Adrenal gland (tissue), 9 donors: ENCODE measurements at regions not wholly inside any gene's neighbourhood (a gene's known extent, or its start where the extent isn't known, plus 50 kb on each side); places are given as distances from the start of the nearest gene placed in this dataset.

Experiments
- DNase-seq, 7 donors: peaks; one replicate each; pipeline ENCODE4 v3.0.0-alpha.2; 2019 to 2020
- H3K27ac ChIP-seq, 5 donors: fragments of 200-600 bp; sonication (generic) in 4 of 5; 1 replicate in 3 of 5; 2 replicates in 2 of 5; pipeline versions ENCODE4 v1.5.1 to v1.8.0; 2016 to 2020; ENCODE audit warnings: mild to moderate bottlenecking in 1 of 5
- H3K27me3 ChIP-seq: fragments of 200-600 bp; 2 replicates; pipeline ENCODE4 v1.8.0; 2021
- H3K36me3 ChIP-seq, 2 donors: fragments of 200-600 bp; replicated peaks in 1 of 2; 1 replicate in 1 of 2; 2 replicates in 1 of 2; pipeline versions ENCODE4 v1.5.1 to v1.8.0; 2018 to 2022
- H3K4me1 ChIP-seq, 2 donors: fragments of 200-600 bp; replicated peaks in 1 of 2; 1 replicate in 1 of 2; 2 replicates in 1 of 2; pipeline versions ENCODE4 v1.5.1 to v1.8.0; 2018 to 2021
- H3K4me3 ChIP-seq, 4 donors: fragments of 200-600 bp; sonication (generic) in 3 of 4; one replicate each; pipeline ENCODE4 v1.5.1; 2016 to 2018
- H3K9me3 ChIP-seq, 3 donors: fragments of 200-600 bp; sonication (generic) in 1 of 3; replicated peaks in 1 of 3; 1 replicate in 2 of 3; 2 replicates in 1 of 3; pipeline versions ENCODE4 v1.5.1 to v1.8.0; 2016 to 2021
- POLR2A ChIP-seq, 2 donors: fragments of 450-650 bp; IDR thresholded peaks; one replicate each; pipeline ENCODE4 v1.6.1; 2017; ENCODE audit warnings: antibody characterized with exemption in 2 of 2, mild to moderate bottlenecking in 2 of 2, moderate library complexity in 1 of 2
- WGBS, 4 donors: extraction: QIAGEN DNeasy Blood & Tissue Kit in 2 of 4; methylation state at CpG; one replicate each; pipeline versions ENCODE4 v1.1.5 to v1.1.7; 2013 to 2017; 5-methylcytosine and 5-hydroxymethylcytosine counted together
- intact Hi-C, 2 donors: fragments of 100-400 bp; cut with DNase I; formaldehyde crosslinking; loops; one replicate each; pipeline versions ENCODE4 v1.14.1 to v1.15.0; 2022 to 2023
- TF ChIP-seq, protein P1 (sequence below), 6 experiments: fragments of 450-650 bp in 4 of 6; fragments of 200-600 bp in 2 of 6; sonication (generic) in 1 of 6; IDR thresholded peaks; 1 replicate in 5 of 6; 2 replicates in 1 of 6; pipeline versions ENCODE4 v1.5.1 to v1.8.0; 2016 to 2021; ENCODE audit warnings: antibody characterized with exemption in 6 of 6, mild to moderate bottlenecking in 2 of 6, moderate library complexity in 1 of 6
- donor health status: healthy with polysubstance abuse.
- donor health status: Bipolar disorder and iron deficiency.
- donor health status: DM: yes; HTN: yes; CAD: no.
- donor health status: DM: no; HTN: no; CAD: no.
- donor health status: DM: no; HTN: no; CAD: no.

DNA sequence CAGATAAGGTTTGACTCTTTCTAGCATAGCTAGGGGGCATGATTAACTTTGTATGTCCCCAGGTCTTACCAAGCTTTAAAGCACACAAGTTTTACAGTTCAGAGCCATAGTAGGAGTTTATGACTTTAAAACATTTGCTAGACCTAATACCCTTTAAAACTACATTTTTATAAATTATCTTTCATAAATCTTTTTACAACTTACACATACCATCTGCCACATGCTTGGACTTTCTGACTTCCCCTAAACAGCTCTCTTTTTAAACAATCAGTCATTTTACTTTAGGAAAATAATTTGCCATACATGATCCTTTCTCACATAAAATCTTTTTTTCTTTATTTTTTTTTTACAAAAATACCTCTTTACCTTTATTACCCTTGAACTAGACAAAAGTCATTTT is 735.3 kb upstream of the CADM2 start:
- Histone ChIP-seq H3K36me3 (no peaks in the 10 kb centered on the region), H3K27me3 (no peaks in the 10 kb centered on the region), H3K27ac (no peak overlapping the region), H3K4me1 (no peaks in the 10 kb centered on the region), H3K4me3 (no peak overlapping the region), H3K9me3 (peaks cover 0 to 5% (median 0%) of the 10 kb centered on the region in 3 donors)
- intact Hi-C loops = no loop called here
- DNase-seq = no peak
- no peak for TF ChIP-seq POLR2A (IDR thresholded peaks at IDR 0.05)
- TF ChIP-seq, protein P1, sequence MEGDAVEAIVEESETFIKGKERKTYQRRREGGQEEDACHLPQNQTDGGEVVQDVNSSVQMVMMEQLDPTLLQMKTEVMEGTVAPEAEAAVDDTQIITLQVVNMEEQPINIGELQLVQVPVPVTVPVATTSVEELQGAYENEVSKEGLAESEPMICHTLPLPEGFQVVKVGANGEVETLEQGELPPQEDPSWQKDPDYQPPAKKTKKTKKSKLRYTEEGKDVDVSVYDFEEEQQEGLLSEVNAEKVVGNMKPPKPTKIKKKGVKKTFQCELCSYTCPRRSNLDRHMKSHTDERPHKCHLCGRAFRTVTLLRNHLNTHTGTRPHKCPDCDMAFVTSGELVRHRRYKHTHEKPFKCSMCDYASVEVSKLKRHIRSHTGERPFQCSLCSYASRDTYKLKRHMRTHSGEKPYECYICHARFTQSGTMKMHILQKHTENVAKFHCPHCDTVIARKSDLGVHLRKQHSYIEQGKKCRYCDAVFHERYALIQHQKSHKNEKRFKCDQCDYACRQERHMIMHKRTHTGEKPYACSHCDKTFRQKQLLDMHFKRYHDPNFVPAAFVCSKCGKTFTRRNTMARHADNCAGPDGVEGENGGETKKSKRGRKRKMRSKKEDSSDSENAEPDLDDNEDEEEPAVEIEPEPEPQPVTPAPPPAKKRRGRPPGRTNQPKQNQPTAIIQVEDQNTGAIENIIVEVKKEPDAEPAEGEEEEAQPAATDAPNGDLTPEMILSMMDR (IDR thresholded peaks at IDR 0.05) = no peak

DNA sequence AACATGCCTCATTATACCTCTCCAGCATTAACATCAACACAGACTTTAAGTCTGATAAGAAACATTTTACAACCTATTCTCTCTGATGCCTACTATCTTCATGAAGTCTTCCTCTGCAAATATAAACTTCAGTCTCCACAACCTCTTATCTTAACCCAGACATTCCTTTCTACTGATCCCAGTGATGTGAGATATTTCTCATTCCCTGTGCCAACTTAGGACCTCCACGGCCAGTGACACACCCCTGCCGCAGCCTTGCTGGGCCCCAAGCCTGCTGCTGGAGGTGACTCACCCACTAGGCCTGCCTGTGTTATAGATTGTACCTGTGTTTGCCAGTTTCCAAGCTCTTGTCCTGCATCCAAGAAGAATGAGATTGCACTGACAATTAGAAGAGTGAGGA is 734.5 kb upstream of the CADM2 start:
- Histone ChIP-seq H3K36me3 (no peaks in the 10 kb centered on the region), H3K9me3 (peaks cover 0 to 5% (median 0%) of the 10 kb centered on the region in 3 donors), H3K4me1 (no peaks in the 10 kb centered on the region), H3K27me3 (no peaks in the 10 kb centered on the region), H3K4me3 (no peak overlapping the region), H3K27ac (no peak overlapping the region)
- DNase-seq = no peak
- TF ChIP-seq POLR2A (IDR thresholded peaks at IDR 0.05) = no peak
- TF ChIP-seq, protein P1 (IDR thresholded peaks at IDR 0.05) = no peak
- intact Hi-C loops = no loop called here
- 50 to 72% (median 70%) methylated on average over 2 of the region's 2 CpGs for whole genome bisulfite sequencing, 4 donors

- no peak overlapping the region for H3K4me3 ChIP-seq
- H3K4me1 ChIP-seq = no peaks in the 10 kb centered on the region
- H3K36me3 ChIP-seq = no peaks in the 10 kb centered on the region
- WGBS, 4 donors = 63 to 72% (median 68%) methylated on average over 4 of the region's 4 CpGs
- H3K9me3 ChIP-seq = no peaks in the 10 kb centered on the region
- intact Hi-C loops = no loop called here
- TF ChIP-seq, protein P1 (IDR thresholded peaks at IDR 0.05) = no peak
- no peak for TF ChIP-seq POLR2A (IDR thresholded peaks at IDR 0.05)
- no peak overlapping the region for H3K27ac ChIP-seq
- DNase-seq = no peak
- no peaks in the 10 kb centered on the region for H3K27me3 ChIP-seq
Observed at GRCh38 chr3:84236261-84236660, 722.5 kb upstream of the CADM2 start.

DNA sequence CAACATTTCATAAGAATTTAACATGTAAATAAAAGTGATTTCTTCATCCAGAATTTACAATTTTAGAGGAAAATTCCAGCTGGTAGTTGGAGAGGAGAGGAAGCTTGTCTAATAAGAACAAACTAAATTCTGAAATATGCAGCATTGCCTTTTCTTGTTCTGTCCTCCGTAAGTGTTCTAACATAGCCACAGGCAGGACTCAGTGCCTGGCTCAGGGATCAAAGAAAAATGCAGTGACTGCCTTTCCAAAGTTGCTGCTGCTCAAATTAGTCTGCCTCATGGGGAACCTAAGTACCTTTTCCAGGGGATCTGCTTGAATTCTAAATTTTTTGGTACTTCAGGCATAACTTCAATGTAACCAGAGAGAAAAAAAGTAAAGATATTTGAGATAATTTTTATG is 713.0 kb upstream of the CADM2 start:
- no peaks in the 10 kb centered on the region for H3K4me1 ChIP-seq
- intact Hi-C loops = no loop called here
- H3K4me3 ChIP-seq = no peak overlapping the region
- no peak for DNase-seq
- TF ChIP-seq, protein P1 (IDR thresholded peaks at IDR 0.05) = no peak
- TF ChIP-seq POLR2A (IDR thresholded peaks at IDR 0.05) = no peak
- WGBS, 4 donors = 56 to 82% (median 79%) methylated on average over 1 of the region's 1 CpG
- H3K27me3 ChIP-seq = no peaks in the 10 kb centered on the region
- H3K27ac ChIP-seq = no peak overlapping the region
- no peaks in the 10 kb centered on the region for H3K9me3 ChIP-seq
- no peaks in the 10 kb centered on the region for H3K36me3 ChIP-seq
